ENCODE measurements at regions not wholly inside any gene's neighbourhood (a gene's known extent, or its start where the extent isn't known, plus 50 kb on each side); places are given as distances from the start of the nearest gene placed in this dataset.

DNA sequence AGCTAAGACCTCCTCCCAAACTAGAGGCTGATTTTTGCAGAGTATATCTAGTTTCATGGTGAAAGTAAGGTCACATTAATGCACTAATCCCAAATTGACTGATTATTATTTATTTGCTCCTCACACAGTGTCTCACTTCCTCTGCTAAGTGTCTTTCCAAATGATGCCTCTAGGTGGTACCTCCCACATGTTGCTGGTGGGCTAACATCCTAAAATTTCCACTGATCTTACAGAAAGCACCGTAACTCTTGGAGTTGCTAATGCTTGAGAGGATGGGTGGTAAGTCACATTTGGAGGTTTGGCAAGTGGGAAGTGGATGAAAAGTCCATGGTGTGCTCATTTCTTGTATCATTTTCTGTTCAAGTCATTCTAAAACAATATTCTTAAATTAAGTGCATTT is 428.7 kb upstream of the GYPC start:
- no peaks in the 10 kb centered on the region for H4K20me1 ChIP-seq (ENCODE audit: insufficient read depth, low read length)
- H3K23ac ChIP-seq (ENCODE audit: low read depth, low read length) = no peak overlapping the region
- no peak overlapping the region for H2AK9ac ChIP-seq (replicated peaks; ENCODE audit: low read depth, low read length, poor library complexity)
- no peaks in the 10 kb centered on the region for H3K36me3 ChIP-seq (ENCODE audit: control insufficient read depth, insufficient read depth, low read length)
- H3K4ac ChIP-seq (ENCODE audit: low read depth, low read length) = no peak overlapping the region
- DNase-seq (no peak), ATAC-seq (ENCODE audit: low read depth) (no peak)
- H4K5ac ChIP-seq (ENCODE audit: low read depth, low read length) = no peak overlapping the region
- H2BK15ac ChIP-seq (ENCODE audit: low read depth, low read length) = no peak overlapping the region
- no TSS peak for BruUV-seq (replicated peaks)
- dilution Hi-C loops (cut with HindIII; ENCODE audit: low sequenced_read_pairs, unreplicated experiment) = no loop called here
- H3K4me3 ChIP-seq (ENCODE audit: insufficient read depth, low read depth, low read length) = no peak overlapping the region
- H3K27ac ChIP-seq (ENCODE audit: insufficient read depth, low read length) = no peak overlapping the region
- H3K9me3 ChIP-seq (ENCODE audit: control insufficient read depth, insufficient read depth, low read length) = no peaks in the 10 kb centered on the region; the same call in none of the 2 replicates
- no peaks in the 10 kb centered on the region for H3K27me3 ChIP-seq (ENCODE audit: control insufficient read depth, insufficient read depth, low read length)
- H2AK5ac ChIP-seq (ENCODE audit: low read depth, low read length) = no peak overlapping the region
- no peaks in the 10 kb centered on the region for H3K9me1 ChIP-seq (ENCODE audit: insufficient read depth, low read length)
- POLR2A ChIA-PET (ENCODE audit: unreplicated experiment) = no interaction called here
- H3K4me2 ChIP-seq (ENCODE audit: low read depth, low read length) = no peak overlapping the region
- H4K8ac ChIP-seq (ENCODE audit: low read depth in 2 of 2, low read length in 2 of 2) = no peak overlapping the region
- CTCF ChIA-PET = no interaction called here
- WGBS, 2 experiments (ENCODE audit: extremely low coverage in 2 of 2, insufficient read length in 1 of 2) = no CpG with 5 or more reads among the region's 1 CpG
- TF ChIP-seq FOS (IDR thresholded peaks at IDR 0.05; ENCODE audit: low read depth, low read length) (no peak), POLR2A (IDR thresholded peaks at IDR 0.05; ENCODE audit: low read depth, low read length) (no peak), RCOR1 (IDR thresholded peaks at IDR 0.05; ENCODE audit: insufficient replicate concordance, low read length) (no peak), MAFK (IDR thresholded peaks at IDR 0.05; ENCODE audit: low read depth, low read length) (no peak), MXI1 (IDR thresholded peaks at IDR 0.05; ENCODE audit: borderline replicate concordance, low read depth, low read length) (no peak)
- TF ChIP-seq, protein P1, sequence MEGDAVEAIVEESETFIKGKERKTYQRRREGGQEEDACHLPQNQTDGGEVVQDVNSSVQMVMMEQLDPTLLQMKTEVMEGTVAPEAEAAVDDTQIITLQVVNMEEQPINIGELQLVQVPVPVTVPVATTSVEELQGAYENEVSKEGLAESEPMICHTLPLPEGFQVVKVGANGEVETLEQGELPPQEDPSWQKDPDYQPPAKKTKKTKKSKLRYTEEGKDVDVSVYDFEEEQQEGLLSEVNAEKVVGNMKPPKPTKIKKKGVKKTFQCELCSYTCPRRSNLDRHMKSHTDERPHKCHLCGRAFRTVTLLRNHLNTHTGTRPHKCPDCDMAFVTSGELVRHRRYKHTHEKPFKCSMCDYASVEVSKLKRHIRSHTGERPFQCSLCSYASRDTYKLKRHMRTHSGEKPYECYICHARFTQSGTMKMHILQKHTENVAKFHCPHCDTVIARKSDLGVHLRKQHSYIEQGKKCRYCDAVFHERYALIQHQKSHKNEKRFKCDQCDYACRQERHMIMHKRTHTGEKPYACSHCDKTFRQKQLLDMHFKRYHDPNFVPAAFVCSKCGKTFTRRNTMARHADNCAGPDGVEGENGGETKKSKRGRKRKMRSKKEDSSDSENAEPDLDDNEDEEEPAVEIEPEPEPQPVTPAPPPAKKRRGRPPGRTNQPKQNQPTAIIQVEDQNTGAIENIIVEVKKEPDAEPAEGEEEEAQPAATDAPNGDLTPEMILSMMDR (conservative IDR thresholded peaks at IDR 0.05; ENCODE audit: low read depth, low read length) = no peak
- H3K9ac ChIP-seq (ENCODE audit: low read depth, low read length) = no peak overlapping the region
- intact Hi-C loops (cut with micrococcal nuclease) = no loop called here
- in situ Hi-C loops (cut with MboI; ENCODE audit: low sequenced_read_pairs) = no loop called here
- H2BK20ac ChIP-seq (ENCODE audit: low read depth, low read length) = no peak overlapping the region
- H3K18ac ChIP-seq (ENCODE audit: low read depth, low read length) = no peak overlapping the region
- no peak overlapping the region for H2BK120ac ChIP-seq (ENCODE audit: low read depth, low read length)
- H3K56ac ChIP-seq (ENCODE audit: extremely low read depth, insufficient read depth, low read length) = no peak overlapping the region
- no peaks in the 10 kb centered on the region for H3K4me1 ChIP-seq (ENCODE audit: control insufficient read depth, insufficient read depth, low read length)
- no peak overlapping the region for H3K14ac ChIP-seq (replicated peaks; ENCODE audit: low read depth, low read length)
- H2BK5ac ChIP-seq (ENCODE audit: low read depth, low read length, poor library complexity, severe bottlenecking) = no peak overlapping the region
- H4K91ac ChIP-seq (ENCODE audit: insufficient read depth, low read depth, low read length) = no peak overlapping the region
- no peak overlapping the region for H2AFZ ChIP-seq (replicated peaks; ENCODE audit: low read length, poor library complexity)
- H3K79me1 ChIP-seq (ENCODE audit: low read depth in 1 of 2, low read length in 2 of 2) = no peaks in the 10 kb centered on the region

All from IMR-90 (cell line).